ENCODE measurements at regions not wholly inside any gene's neighbourhood (a gene's known extent, or its start where the extent isn't known, plus 50 kb on each side); places are given as distances from the start of the nearest gene placed in this dataset.
"Not testable (repeated sequence)": the region's sequence is repeated elsewhere in the genome, so short reads cannot be mapped to it uniquely, and the experiment has no call there.

- no peak for DNase-seq
These were observed 131.9 kb downstream of the NPR3 start for GRCh38 chr5:32842813-32843530.

- DNase-seq: no peak
These were observed 132.4 kb downstream of the NPR3 start for GRCh38 chr5:32843531-32843895.

- no peak for DNase-seq
These were observed 134.1 kb downstream of the NPR3 start for GRCh38 chr5:32845171-32845570.

GRCh38 chr5:32848120-32848519 lies 137.0 kb downstream of the NPR3 start:
- no peak for DNase-seq

- DNase-seq: no peak
These were observed 137.6 kb downstream of the NPR3 start for GRCh38 chr5:32848681-32849080.

GRCh38 chr5:32850817-32851496 lies 139.8 kb downstream of the NPR3 start:
- no peak for DNase-seq

GRCh38 chr5:32851559-32852173 lies 140.5 kb downstream of the NPR3 start:
- DNase-seq: no peak

- DNase-seq: peak; percentile 14
These were observed 141.4 kb downstream of the NPR3 start for GRCh38 chr5:32852535-32852934.

- DNase-seq: no peak
These were observed 141.9 kb downstream of the NPR3 start for GRCh38 chr5:32852976-32853375.

- DNase-seq: no peak
These were observed 143.4 kb downstream of the NPR3 start for GRCh38 chr5:32854473-32854872.

- no peak for DNase-seq
These were observed 148.1 kb downstream of the NPR3 start for GRCh38 chr5:32859211-32859641.

- DNase-seq: no peak
These were observed 154.4 kb downstream of the NPR3 start for GRCh38 chr5:32865475-32865874.

GRCh38 chr5:32866138-32866537 lies 155.0 kb downstream of the NPR3 start:
- no peak for DNase-seq

GRCh38 chr5:32869216-32869615 lies 158.1 kb downstream of the NPR3 start:
- no peak for DNase-seq

GRCh38 chr5:32876791-32877190 lies 165.7 kb downstream of the NPR3 start:
- DNase-seq: no peak

- DNase-seq: not testable (repeated sequence)
These were observed 168.2 kb downstream of the NPR3 start for GRCh38 chr5:32879364-32879763.

GRCh38 chr5:32880796-32881195 lies 169.7 kb downstream of the NPR3 start:
- no peak for DNase-seq

GRCh38 chr5:32887390-32887789 lies 176.3 kb downstream of the NPR3 start:
- DNase-seq: no peak

GRCh38 chr5:32889078-32889477 lies 178.0 kb downstream of the NPR3 start:
- DNase-seq: no peak

- DNase-seq: no peak
These were observed 192.5 kb downstream of the NPR3 start for GRCh38 chr5:32903613-32904012.

- DNase-seq: no peak
These were observed 197.5 kb downstream of the NPR3 start for GRCh38 chr5:32908641-32909040.

- DNase-seq: no peak
These were observed 198.1 kb downstream of the NPR3 start for GRCh38 chr5:32909207-32909606.

GRCh38 chr5:32916648-32917047 lies 205.5 kb downstream of the NPR3 start:
- no peak for DNase-seq
